Activated CD4-positive, alpha-beta T cell treated with anti-CD3 and anti-CD28 coated beads, Interleukin-2, amount 10 ng/mL, durations not matched to agents 24 days and 14 days (primary cell): ENCODE measurements at regions not wholly inside any gene's neighbourhood (a gene's known extent, or its start where the extent isn't known, plus 50 kb on each side); places are given as distances from the start of the nearest gene placed in this dataset.

Source experiments
- DNase-seq: peaks from one replicate; pipeline ENCODE4 v3.0.0; 2022
- H3K27ac Mint-ChIP-seq: one replicate; pipeline ENCODE4 v1.8.0; 2022; ENCODE audit warnings: mild to moderate bottlenecking, mixed read lengths
- H3K27me3 Mint-ChIP-seq: one replicate; pipeline ENCODE4 v1.8.0; 2022; ENCODE audit warnings: mixed read lengths
- H3K36me3 Mint-ChIP-seq: one replicate; pipeline ENCODE4 v1.8.0; 2022; ENCODE audit warnings: low read depth, mild to moderate bottlenecking, mixed read lengths
- H3K4me1 Mint-ChIP-seq: one replicate; pipeline ENCODE4 v1.8.0; 2021; ENCODE audit warnings: mixed read lengths
- H3K4me3 Mint-ChIP-seq: one replicate; pipeline ENCODE4 v1.8.0; 2022; ENCODE audit warnings: mild to moderate bottlenecking, moderate library complexity, mixed read lengths
- H3K9me3 Mint-ChIP-seq: one replicate; pipeline ENCODE4 v1.8.0; 2021; ENCODE audit warnings: mixed read lengths
- intact Hi-C: fragments of 100-400 bp; cut with micrococcal nuclease; formaldehyde crosslinking; loops from one replicate; pipeline ENCODE4 v1.15.1; 2023

- Mint-ChIP-seq H3K27ac (no peak overlapping the region), H3K36me3 (no peaks in the 10 kb centered on the region), H3K27me3 (peaks cover 21% of the 10 kb centered on the region), H3K9me3 (no peaks in the 10 kb centered on the region), H3K4me3 (no peak overlapping the region), H3K4me1 (peaks cover 11% of the 10 kb centered on the region)
- no peak for DNase-seq
- intact Hi-C loops: no loop called here
These were observed 103.8 kb upstream of the SPATA13 start for GRCh38 chr13:24056616-24057137.

GRCh38 chr13:24060993-24061392 lies 99.5 kb upstream of the SPATA13 start:
- Mint-ChIP-seq H3K4me3 (no peak overlapping the region), H3K27ac (no peak overlapping the region), H3K27me3 (peaks cover 8% of the 10 kb centered on the region), H3K4me1 (peaks cover 15% of the 10 kb centered on the region), H3K36me3 (no peaks in the 10 kb centered on the region), H3K9me3 (no peaks in the 10 kb centered on the region)
- intact Hi-C loops: no loop called here
- no peak for DNase-seq

DNA sequence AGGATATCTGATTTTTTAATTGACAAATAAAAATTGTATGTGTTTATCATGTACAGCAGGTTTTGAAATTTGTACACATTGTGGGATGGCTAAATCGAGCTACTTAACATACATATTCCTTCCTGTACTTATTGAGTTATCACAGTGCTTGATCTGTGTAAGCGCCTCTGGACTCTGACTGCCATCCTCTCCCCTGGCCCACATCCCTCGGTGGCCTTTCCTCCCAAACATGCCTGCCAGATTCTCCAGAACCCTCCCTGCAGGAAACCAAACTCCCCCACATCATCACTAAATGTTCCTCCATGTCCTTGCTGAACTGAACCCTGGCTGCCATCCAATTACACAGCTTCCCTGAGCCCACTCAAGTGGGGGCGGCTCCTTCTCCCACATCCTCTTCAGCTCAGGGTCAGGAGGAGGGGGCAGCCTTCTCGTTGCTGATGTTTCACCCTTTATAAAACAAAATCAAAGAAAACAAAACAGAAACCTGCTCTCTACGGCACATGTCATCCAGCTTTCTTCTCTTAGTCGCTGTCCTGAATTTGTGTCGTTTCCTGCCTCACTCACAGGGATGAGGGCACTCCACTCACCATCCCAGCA lies 97.1 kb upstream of the SPATA13 start:
- Mint-ChIP-seq H3K36me3 (no peaks in the 10 kb centered on the region), H3K27ac (peak overlapping the region; percentile 66), H3K9me3 (peaks cover 7% of the 10 kb centered on the region), H3K4me3 (peak overlapping the region; percentile 61), H3K4me1 (peaks cover 15% of the 10 kb centered on the region), H3K27me3 (peaks cover 5% of the 10 kb centered on the region)
- peak; percentile 67 for DNase-seq
- intact Hi-C loops: no loop called here

DNA sequence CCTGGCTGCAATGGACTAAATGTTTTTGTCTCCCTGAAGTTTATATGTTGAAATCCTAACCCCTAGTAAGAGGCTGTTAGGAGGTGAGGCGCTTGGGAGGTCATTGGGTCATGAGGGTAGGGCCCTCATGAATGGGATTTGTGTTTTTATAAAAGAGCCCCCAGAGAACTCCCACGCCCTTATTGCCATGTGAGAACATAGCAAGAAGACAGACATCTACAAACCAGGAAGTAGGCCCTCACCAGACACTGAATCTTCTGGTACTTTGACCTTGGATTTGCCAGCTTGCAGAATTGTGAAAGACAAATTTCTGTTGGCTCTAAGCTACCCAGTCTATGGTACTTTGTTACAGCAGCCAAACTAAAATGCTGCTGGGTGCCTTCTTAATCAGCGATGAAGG lies 96.1 kb upstream of the SPATA13 start:
- peaks cover 13% of the 10 kb centered on the region for H3K4me1 Mint-ChIP-seq

DNA sequence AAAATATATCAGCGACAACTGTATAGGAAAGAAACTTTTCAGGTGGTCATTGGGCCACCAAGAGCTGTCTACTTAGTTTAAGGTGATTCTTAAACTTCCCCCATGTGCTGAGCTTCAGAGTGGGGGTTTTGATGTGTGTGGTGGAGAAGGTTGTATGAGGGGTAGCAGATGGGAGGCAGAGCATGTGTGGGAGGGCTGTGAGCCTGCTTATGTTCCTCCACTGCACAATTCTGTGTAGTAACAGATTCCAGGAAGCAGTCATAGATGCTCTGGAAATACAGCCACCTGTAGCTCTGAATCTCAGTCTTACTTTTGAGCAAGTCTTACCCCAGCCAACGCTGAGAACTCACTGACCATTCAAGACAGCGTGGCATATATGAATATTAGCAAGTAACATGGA lies 95.3 kb upstream of the SPATA13 start:
- Mint-ChIP-seq H3K27me3 (peaks cover 18% of the 10 kb centered on the region), H3K9me3 (peaks cover 7% of the 10 kb centered on the region), H3K27ac (no peak overlapping the region), H3K4me3 (no peak overlapping the region), H3K36me3 (no peaks in the 10 kb centered on the region), H3K4me1 (peaks cover 13% of the 10 kb centered on the region)
- no peak for DNase-seq
- intact Hi-C loops: no loop called here

More for the DNA sequence above, 96.1 kb upstream of the SPATA13 start:
- H3K9me3 Mint-ChIP-seq: peaks cover 7% of the 10 kb centered on the region
- no peak overlapping the region for H3K27ac Mint-ChIP-seq
- H3K36me3 Mint-ChIP-seq: no peaks in the 10 kb centered on the region
- intact Hi-C loops: no loop called here
- no peak for DNase-seq
- H3K4me3 Mint-ChIP-seq: no peak overlapping the region
- H3K27me3 Mint-ChIP-seq: peaks cover 12% of the 10 kb centered on the region

DNA sequence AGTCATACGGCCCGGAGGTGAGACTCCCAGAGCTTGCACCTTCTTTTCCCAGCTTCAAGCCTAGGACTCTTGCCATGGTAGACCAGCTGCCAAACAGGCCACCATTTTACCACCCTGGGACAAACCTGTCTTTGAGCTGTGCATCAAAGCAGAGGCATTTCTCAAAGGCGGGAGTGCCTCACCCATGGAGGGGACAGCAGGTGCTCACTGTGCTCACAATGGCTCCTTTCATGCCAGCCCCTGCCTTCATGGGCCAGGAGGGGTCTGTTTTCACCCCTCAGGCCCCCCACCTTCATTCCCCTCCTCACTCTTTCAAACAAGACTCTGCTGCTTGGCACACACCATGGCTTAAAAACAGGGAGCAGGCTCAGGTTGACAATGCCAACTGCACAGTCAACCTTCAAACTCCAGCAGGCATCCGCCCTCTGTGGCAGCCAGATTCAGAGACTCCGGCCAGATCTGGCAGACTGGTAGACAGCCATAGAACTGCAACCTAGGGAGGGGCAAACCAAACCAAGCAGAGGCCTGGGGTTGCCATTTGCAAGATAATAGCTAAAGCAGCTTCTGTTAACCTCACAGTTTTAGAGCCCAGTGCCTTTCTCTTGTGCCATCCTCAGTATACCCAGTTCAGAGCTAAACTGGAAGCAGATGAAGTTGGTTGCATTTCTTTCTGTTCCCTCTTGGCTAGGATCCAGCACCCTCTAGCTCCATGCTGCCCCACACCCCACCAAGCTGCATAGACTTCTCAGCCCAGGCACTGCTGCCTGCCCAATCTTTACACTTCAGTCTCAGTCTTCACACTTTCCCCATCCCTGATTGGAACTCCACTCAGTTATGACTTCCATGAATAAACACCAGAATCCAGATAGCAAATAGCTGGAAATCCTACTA lies 93.9 kb upstream of the SPATA13 start:
- Mint-ChIP-seq H3K27me3 (peaks cover 23% of the 10 kb centered on the region), H3K4me1 (peaks cover 13% of the 10 kb centered on the region), H3K27ac (no peak overlapping the region), H3K4me3 (no peak overlapping the region), H3K36me3 (no peaks in the 10 kb centered on the region), H3K9me3 (peaks cover 7% of the 10 kb centered on the region)
- DNase-seq: no peak
- intact Hi-C loops: no loop called here

- H3K4me1 Mint-ChIP-seq: peaks cover 10% of the 10 kb centered on the region
- H3K36me3 Mint-ChIP-seq: no peaks in the 10 kb centered on the region
- no peak for DNase-seq
- intact Hi-C loops: no loop called here
- H3K9me3 Mint-ChIP-seq: peaks cover 7% of the 10 kb centered on the region
- H3K27ac Mint-ChIP-seq: no peak overlapping the region
- H3K4me3 Mint-ChIP-seq: no peak overlapping the region
- peaks cover 31% of the 10 kb centered on the region for H3K27me3 Mint-ChIP-seq
These were observed 92.0 kb upstream of the SPATA13 start for GRCh38 chr13:24068472-24068871.

DNA sequence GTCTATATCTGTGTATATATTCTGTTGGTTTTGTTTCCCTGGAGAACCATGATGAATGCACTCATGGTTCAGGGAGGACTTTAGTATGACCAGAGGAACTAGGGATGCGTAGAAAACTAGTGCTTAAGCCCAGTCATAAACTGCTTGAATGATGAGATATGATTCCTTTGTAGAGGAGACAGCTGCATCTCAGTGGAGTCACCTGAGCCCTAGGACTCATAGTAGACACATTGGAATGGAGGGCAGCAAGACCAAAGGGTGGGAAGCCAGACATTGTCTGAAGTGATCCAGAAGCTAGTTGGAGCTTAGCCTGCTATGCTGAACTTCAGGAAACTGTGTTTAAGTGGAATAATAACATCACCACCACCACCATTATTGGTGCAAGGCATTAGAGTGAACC lies 89.5 kb upstream of the SPATA13 start:
- Mint-ChIP-seq H3K27me3 (peaks cover 31% of the 10 kb centered on the region), H3K9me3 (peaks cover 7% of the 10 kb centered on the region), H3K4me1 (no peaks in the 10 kb centered on the region), H3K27ac (no peak overlapping the region), H3K4me3 (no peak overlapping the region), H3K36me3 (no peaks in the 10 kb centered on the region)
- DNase-seq: no peak
- intact Hi-C loops: no loop called here

- peaks cover 1% of the 10 kb centered on the region for H3K4me1 Mint-ChIP-seq
- intact Hi-C loops: no loop called here
- peaks cover 31% of the 10 kb centered on the region for H3K27me3 Mint-ChIP-seq
- no peak overlapping the region for H3K27ac Mint-ChIP-seq
- no peak overlapping the region for H3K4me3 Mint-ChIP-seq
- H3K36me3 Mint-ChIP-seq: no peaks in the 10 kb centered on the region
- peaks cover 7% of the 10 kb centered on the region for H3K9me3 Mint-ChIP-seq
- no peak for DNase-seq
These were observed 89.0 kb upstream of the SPATA13 start for GRCh38 chr13:24071423-24072075.

- Mint-ChIP-seq H3K4me3 (no peak overlapping the region), H3K27ac (no peak overlapping the region), H3K36me3 (no peaks in the 10 kb centered on the region), H3K4me1 (peaks cover 2% of the 10 kb centered on the region), H3K27me3 (peaks cover 27% of the 10 kb centered on the region), H3K9me3 (no peaks in the 10 kb centered on the region)
- intact Hi-C loops: no loop called here
- no peak for DNase-seq
These were observed 86.9 kb upstream of the SPATA13 start for GRCh38 chr13:24073657-24074056.

- peaks cover 4% of the 10 kb centered on the region for H3K4me1 Mint-ChIP-seq
- no peaks in the 10 kb centered on the region for H3K36me3 Mint-ChIP-seq
- peaks cover 18% of the 10 kb centered on the region for H3K27me3 Mint-ChIP-seq
- intact Hi-C loops: no loop called here
- H3K27ac Mint-ChIP-seq: no peak overlapping the region
- H3K4me3 Mint-ChIP-seq: no peak overlapping the region
- H3K9me3 Mint-ChIP-seq: no peaks in the 10 kb centered on the region
- DNase-seq: no peak
These were observed 85.8 kb upstream of the SPATA13 start for GRCh38 chr13:24074678-24075077.

DNA sequence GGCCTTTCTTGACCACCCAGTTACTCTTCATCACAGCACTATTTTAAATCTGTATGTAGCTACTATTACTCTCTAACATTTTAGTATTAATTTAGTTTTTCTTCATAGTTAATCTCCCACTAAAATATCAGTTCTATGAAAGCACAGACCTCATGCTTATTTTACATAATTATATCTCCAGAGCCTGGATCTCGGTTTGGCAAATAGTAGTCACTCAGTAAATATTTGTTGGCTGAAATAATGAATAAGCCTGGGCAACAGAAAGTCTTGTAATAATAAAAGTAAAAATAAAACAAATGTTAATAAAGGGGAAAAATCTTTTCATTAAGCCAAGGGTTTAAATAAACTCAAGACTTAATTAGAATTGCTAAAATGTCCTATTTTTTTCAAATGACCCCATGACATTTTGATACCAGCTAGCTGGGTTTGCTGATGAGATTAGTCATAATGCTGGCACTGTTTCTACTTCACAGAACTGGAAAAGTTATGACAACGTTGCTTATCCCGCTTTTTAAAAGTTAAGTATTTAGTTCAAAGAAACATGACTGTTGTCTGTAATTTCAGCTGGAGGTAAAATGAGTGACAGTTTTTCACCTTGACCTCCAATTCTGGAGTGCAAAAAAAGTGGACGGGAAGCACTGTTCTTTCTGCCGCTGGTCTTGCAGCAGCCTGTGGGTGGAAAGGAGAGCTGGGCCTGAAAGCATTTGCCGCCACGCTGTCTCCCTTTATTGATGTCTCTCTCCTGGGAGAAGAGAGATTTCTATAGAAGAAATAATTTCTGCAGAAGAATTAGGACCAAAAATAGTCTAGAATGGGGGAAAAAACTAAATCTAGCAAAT lies 85.2 kb upstream of the SPATA13 start:
- intact Hi-C loops: no loop called here
- peaks cover 13% of the 10 kb centered on the region for H3K27me3 Mint-ChIP-seq

GRCh38 chr13:24076109-24076508 lies 84.4 kb upstream of the SPATA13 start:
- DNase-seq: no peak
- Mint-ChIP-seq H3K27ac (no peak overlapping the region), H3K4me1 (peaks cover 4% of the 10 kb centered on the region), H3K27me3 (peaks cover 8% of the 10 kb centered on the region), H3K4me3 (no peak overlapping the region), H3K9me3 (no peaks in the 10 kb centered on the region), H3K36me3 (no peaks in the 10 kb centered on the region)
- intact Hi-C loops: no loop called here

More for the DNA sequence above, 85.2 kb upstream of the SPATA13 start:
- no peaks in the 10 kb centered on the region for H3K36me3 Mint-ChIP-seq
- H3K27ac Mint-ChIP-seq: no peak overlapping the region
- H3K4me3 Mint-ChIP-seq: no peak overlapping the region
- H3K4me1 Mint-ChIP-seq: peaks cover 4% of the 10 kb centered on the region
- no peaks in the 10 kb centered on the region for H3K9me3 Mint-ChIP-seq
- no peak for DNase-seq
